ENCODE measurements at regions not wholly inside any gene's neighbourhood (a gene's known extent, or its start where the extent isn't known, plus 50 kb on each side); places are given as distances from the start of the nearest gene placed in this dataset.

GRCh38 chr9:27924502-27924901 lies 351.2 kb upstream of the C9orf72 start:
- DNase-seq: no peak

GRCh38 chr9:27925815-27926214 lies 352.5 kb upstream of the C9orf72 start:
- no peak for DNase-seq

- no peak for DNase-seq
These were observed 356.6 kb upstream of the C9orf72 start for GRCh38 chr9:27929841-27930240.

- DNase-seq: no peak
These were observed 360.1 kb upstream of the C9orf72 start for GRCh38 chr9:27933210-27934025.

GRCh38 chr9:27934471-27934870 lies 361.2 kb upstream of the C9orf72 start:
- no peak for DNase-seq

GRCh38 chr9:27939186-27939585 lies 365.9 kb upstream of the C9orf72 start:
- DNase-seq: no peak

GRCh38 chr9:27940535-27940934 lies 367.3 kb upstream of the C9orf72 start:
- DNase-seq: no peak

GRCh38 chr9:27943501-27943900 lies 370.2 kb upstream of the C9orf72 start:
- DNase-seq: no peak

- DNase-seq: no peak
These were observed 372.1 kb upstream of the C9orf72 start for GRCh38 chr9:27945386-27945785.

- no peak for DNase-seq
These were observed 377.1 kb upstream of the C9orf72 start for GRCh38 chr9:27950382-27950781.

GRCh38 chr9:27954858-27955257 lies 381.6 kb upstream of the C9orf72 start:
- no peak for DNase-seq

GRCh38 chr9:27963836-27964235 lies 390.6 kb upstream of the C9orf72 start:
- no peak for DNase-seq

GRCh38 chr9:27967210-27967609 lies 393.9 kb upstream of the C9orf72 start:
- no peak for DNase-seq

GRCh38 chr9:27977931-27978330 lies 404.6 kb upstream of the C9orf72 start:
- DNase-seq: no peak

- DNase-seq: no peak
These were observed 412.4 kb upstream of the C9orf72 start for GRCh38 chr9:27985714-27986113.

- DNase-seq: peak; percentile 48
These were observed 417.2 kb upstream of the C9orf72 start for GRCh38 chr9:27990524-27990923.

- no peak for DNase-seq
These were observed 417.9 kb upstream of the C9orf72 start for GRCh38 chr9:27991221-27991620.

GRCh38 chr9:28001096-28001495 lies 427.8 kb upstream of the C9orf72 start:
- DNase-seq: no peak

- no peak for DNase-seq
These were observed 431.6 kb upstream of the C9orf72 start for GRCh38 chr9:28004900-28005299.

- DNase-seq: no peak
These were observed 432.5 kb upstream of the C9orf72 start for GRCh38 chr9:28005779-28006178.

- no peak for DNase-seq
These were observed 434.0 kb upstream of the C9orf72 start for GRCh38 chr9:28007097-28007817.

- DNase-seq: no peak
These were observed 440.9 kb upstream of the C9orf72 start for GRCh38 chr9:28014212-28014611.

GRCh38 chr9:28024676-28025075 lies 451.4 kb upstream of the C9orf72 start:
- no peak for DNase-seq

GRCh38 chr9:28025186-28025585 lies 451.9 kb upstream of the C9orf72 start:
- DNase-seq: no peak
